Adipocyte (in vitro differentiated cells): ENCODE measurements at regions not wholly inside any gene's neighbourhood (a gene's known extent, or its start where the extent isn't known, plus 50 kb on each side); places are given as distances from the start of the nearest gene placed in this dataset.
"Not testable (repeated sequence)": the region's sequence is repeated elsewhere in the genome, so short reads cannot be mapped to it uniquely, and the experiment has no call there.

Source experiments
- DNase-seq: peaks from one replicate; pipeline ENCODE4 v3.0.0-alpha.2; 2015; ENCODE audit warnings: low read depth
- H3K27me3 ChIP-seq: replicated peaks from 2 replicates; pipeline ENCODE4 v1.7.0; 2013; ENCODE audit warnings: mild to moderate bottlenecking, low read length, moderate library complexity; ENCODE audit not compliant: control insufficient read depth, insufficient read depth
- H3K36me3 ChIP-seq: 2 replicates; pipeline ENCODE4 v1.7.0; 2013; ENCODE audit warnings: low read length, mild to moderate bottlenecking, moderate library complexity; ENCODE audit not compliant: control insufficient read depth, insufficient read depth, severe bottlenecking
- H3K4me1 ChIP-seq: 2 replicates; pipeline ENCODE4 v1.7.0; 2013; ENCODE audit warnings: mild to moderate bottlenecking, low read length, moderate library complexity; ENCODE audit not compliant: control insufficient read depth, insufficient read depth
- H3K4me3 ChIP-seq: 2 replicates; pipeline ENCODE4 v1.7.0; 2013; ENCODE audit warnings: mild to moderate bottlenecking, low read length, moderate library complexity
- H3K9ac ChIP-seq: 2 replicates; pipeline ENCODE4 v1.7.0; 2013; ENCODE audit warnings: mild to moderate bottlenecking, low read length, moderate library complexity
- H3K9me3 ChIP-seq: 2 replicates; pipeline ENCODE4 v1.7.0; 2013; ENCODE audit warnings: mild to moderate bottlenecking, low read length, moderate library complexity; ENCODE audit not compliant: control insufficient read depth

DNA sequence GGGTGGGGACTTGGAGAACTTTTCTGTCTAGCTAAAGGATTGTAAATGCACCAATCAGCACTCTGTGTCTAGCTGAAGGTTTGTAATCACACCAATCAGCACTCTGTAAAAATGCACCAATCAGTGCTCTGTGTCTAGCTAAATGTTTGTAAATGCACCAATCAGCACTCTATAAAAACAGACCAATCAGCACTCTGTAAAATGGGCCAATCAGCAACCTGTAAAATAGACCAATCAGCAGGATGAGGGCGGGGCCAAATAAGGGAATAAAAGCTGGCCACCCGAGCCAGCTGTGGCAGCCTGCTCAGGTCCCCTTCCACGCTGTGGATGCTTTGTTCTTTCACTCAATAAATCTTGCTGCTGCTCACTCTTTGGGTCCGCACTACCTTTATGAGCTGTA lies 69.5 kb upstream of the SLC25A36 start:
- H3K27me3 ChIP-seq, H3K4me3 ChIP-seq, H3K4me1 ChIP-seq, H3K9ac ChIP-seq, H3K36me3 ChIP-seq, DNase-seq, H3K9me3 ChIP-seq: not testable (repeated sequence)

DNA sequence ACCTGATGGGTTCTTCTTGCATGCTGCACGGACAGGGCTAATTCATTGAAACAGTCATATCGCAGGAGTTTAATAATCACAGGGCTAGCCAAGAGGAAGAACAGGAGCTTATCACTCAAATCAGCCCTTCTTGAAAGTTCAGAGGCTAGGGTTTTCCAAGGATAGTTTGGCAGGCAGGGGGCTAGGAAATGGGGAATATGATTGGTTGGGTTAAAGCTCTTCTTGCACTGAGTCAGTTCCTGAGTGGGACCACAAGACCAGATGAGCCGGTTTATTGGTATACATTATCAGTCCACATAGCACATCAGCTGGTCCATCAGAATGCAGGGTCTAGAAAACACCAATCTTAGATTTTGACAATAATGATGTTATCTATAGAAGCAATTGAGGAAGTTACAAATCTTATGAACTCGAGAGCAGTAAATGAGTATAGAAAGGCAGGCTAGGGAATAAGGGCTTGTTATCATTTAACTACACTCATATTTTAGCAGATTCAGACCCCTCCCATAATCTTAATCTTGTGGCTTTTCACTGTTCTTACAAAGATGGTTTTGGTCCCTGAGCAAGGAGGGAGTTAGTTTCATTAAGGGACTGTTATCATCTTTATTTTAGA lies 58.1 kb upstream of the SLC25A36 start:
- H3K27me3 ChIP-seq, result no peaks in the 10 kb centered on the region
- no peaks in the 10 kb centered on the region for H3K36me3 ChIP-seq
- H3K4me1 ChIP-seq, result no peaks in the 10 kb centered on the region
- no peak overlapping the region for H3K9ac ChIP-seq
- H3K9me3 ChIP-seq, result no peaks in the 10 kb centered on the region
- no peak overlapping the region for H3K4me3 ChIP-seq
- no peak for DNase-seq

DNA sequence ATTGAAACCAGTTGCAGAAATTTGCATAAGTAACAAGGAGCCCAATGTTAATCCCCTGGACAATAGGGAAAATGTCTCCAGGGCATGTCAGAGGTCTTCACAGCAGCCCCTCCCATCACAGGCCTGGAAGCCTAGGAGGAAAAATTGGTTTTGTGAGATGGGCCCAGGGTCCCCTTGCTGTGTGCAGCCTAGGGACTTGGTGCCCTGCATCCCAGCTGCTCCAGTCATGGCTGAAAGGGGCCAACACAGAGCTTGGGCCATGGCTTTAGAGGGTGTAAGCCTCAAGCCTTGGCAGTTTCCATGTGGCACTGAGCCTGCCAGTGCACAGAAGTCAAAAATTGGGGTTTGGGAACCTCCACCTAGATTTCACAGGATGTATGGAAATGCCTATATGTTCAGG lies 55.9 kb upstream of the SLC25A36 start:
- H3K9me3 ChIP-seq, H3K4me3 ChIP-seq, H3K9ac ChIP-seq, H3K27me3 ChIP-seq, DNase-seq, H3K4me1 ChIP-seq, H3K36me3 ChIP-seq: not testable (repeated sequence)
